ENCODE measurements at regions not wholly inside any gene's neighbourhood (a gene's known extent, or its start where the extent isn't known, plus 50 kb on each side); places are given as distances from the start of the nearest gene placed in this dataset.

- Histone ChIP-seq H3K4me3 (no peak overlapping the region), H3K9me3 (peaks cover 0 to 6% of the 10 kb centered on the region in 2 donors), H3K27ac (no peak overlapping the region), H3K27me3 (no peaks in the 10 kb centered on the region), H3K4me1 (no peaks in the 10 kb centered on the region), H3K36me3 (no peaks in the 10 kb centered on the region)
- no peak for DNase-seq
- intact Hi-C loops (cut with DNase I; ENCODE audit: low total_unique reads) (no loop called here), in situ Hi-C loops (cut with MboI; ENCODE audit: low pct_ligation_motif_present in 1 of 4, low pct_unique_long_range_greater_than_20kb in 1 of 4, low sequenced_read_pairs in 3 of 4) (no loop called here)
- no peak for TF ChIP-seq CTCF (IDR thresholded peaks at IDR 0.05)
- TF ChIP-seq POLR2A (IDR thresholded peaks at IDR 0.05) = no peak
- no peak for TF ChIP-seq POLR2AphosphoS5 (IDR thresholded peaks at IDR 0.05)
- TF ChIP-seq EP300 (IDR thresholded peaks at IDR 0.05; ENCODE audit: low read depth) = no peak
- 81 to 89% methylated on average over 3 to 6 of the region's 6 CpGs for WGBS, 2 donors (ENCODE audit: low coverage in 1 of 2)
Observed at GRCh38 chr7:53740971-53741370, 705.5 kb downstream of the POM121L12 start.

GRCh38 chr7:53743697-53744402, 708.4 kb downstream of the POM121L12 start:
- in situ Hi-C loops (cut with MboI; ENCODE audit: low pct_ligation_motif_present in 1 of 4, low pct_unique_long_range_greater_than_20kb in 1 of 4, low sequenced_read_pairs in 3 of 4) = no loop called here
- TF ChIP-seq POLR2AphosphoS5 (IDR thresholded peaks at IDR 0.05) = no peak
- no peak for TF ChIP-seq POLR2A (IDR thresholded peaks at IDR 0.05)
- TF ChIP-seq CTCF (IDR thresholded peaks at IDR 0.05) = no peak
- no peak for TF ChIP-seq EP300 (IDR thresholded peaks at IDR 0.05; ENCODE audit: low read depth)
- DNase-seq = no peak
- Histone ChIP-seq H3K27me3 (no peaks in the 10 kb centered on the region), H3K4me3 (no peak overlapping the region), H3K36me3 (no peaks in the 10 kb centered on the region), H3K4me1 (no peaks in the 10 kb centered on the region), H3K9me3 (peaks cover 0 to 2% of the 10 kb centered on the region in 2 donors), H3K27ac (no peak overlapping the region)
- 67 to 70% methylated on average over 1 to 8 of the region's 8 CpGs for WGBS, 2 donors (ENCODE audit: low coverage in 1 of 2)
- intact Hi-C loops (cut with DNase I; ENCODE audit: low total_unique reads) = no loop called here

- in situ Hi-C loops (cut with MboI; ENCODE audit: low pct_ligation_motif_present in 1 of 4, low pct_unique_long_range_greater_than_20kb in 1 of 4, low sequenced_read_pairs in 3 of 4) (no loop called here), intact Hi-C loops (cut with DNase I; ENCODE audit: low total_unique reads) (no loop called here)
- Histone ChIP-seq H3K27ac (no peak overlapping the region), H3K9me3 (peaks cover 0 to 2% of the 10 kb centered on the region in 2 donors), H3K36me3 (no peaks in the 10 kb centered on the region), H3K4me1 (no peaks in the 10 kb centered on the region), H3K27me3 (no peaks in the 10 kb centered on the region), H3K4me3 (no peak overlapping the region)
- TF ChIP-seq CTCF (IDR thresholded peaks at IDR 0.05) (no peak), POLR2AphosphoS5 (IDR thresholded peaks at IDR 0.05) (no peak), POLR2A (IDR thresholded peaks at IDR 0.05) (no peak), EP300 (IDR thresholded peaks at IDR 0.05; ENCODE audit: low read depth) (no peak)
- WGBS, 2 donors (ENCODE audit: low coverage in 1 of 2) = 74% methylated on average over 4 of the region's 4 CpGs; no CpG with 5 or more reads in 1 of the 2 donors
- DNase-seq = no peak
Observed at GRCh38 chr7:53744403-53744760, 708.9 kb downstream of the POM121L12 start.

GRCh38 chr7:53756946-53757345, 721.5 kb downstream of the POM121L12 start:
- H3K27ac ChIP-seq = no peak overlapping the region
- no peaks in the 10 kb centered on the region for H3K27me3 ChIP-seq
- in situ Hi-C loops (cut with MboI; ENCODE audit: low pct_ligation_motif_present in 1 of 4, low pct_unique_long_range_greater_than_20kb in 1 of 4, low sequenced_read_pairs in 3 of 4) = no loop called here
- intact Hi-C loops (cut with DNase I; ENCODE audit: low total_unique reads) = no loop called here
- H3K9me3 ChIP-seq = no peaks in the 10 kb centered on the region
- no peaks in the 10 kb centered on the region for H3K4me1 ChIP-seq
- no peak overlapping the region for H3K4me3 ChIP-seq
- whole genome bisulfite sequencing, 2 donors (ENCODE audit: low coverage in 1 of 2) = 86 to 100% methylated on average over 3 of the region's 3 CpGs
- no peak for DNase-seq
- TF ChIP-seq CTCF (IDR thresholded peaks at IDR 0.05) = no peak
- TF ChIP-seq POLR2AphosphoS5 (IDR thresholded peaks at IDR 0.05) = no peak
- TF ChIP-seq POLR2A (IDR thresholded peaks at IDR 0.05) = no peak
- TF ChIP-seq EP300 (IDR thresholded peaks at IDR 0.05; ENCODE audit: low read depth) = no peak
- H3K36me3 ChIP-seq = no peaks in the 10 kb centered on the region
